Natural killer cell (primary cell): ENCODE measurements at regions not wholly inside any gene's neighbourhood (a gene's known extent, or its start where the extent isn't known, plus 50 kb on each side); places are given as distances from the start of the nearest gene placed in this dataset.
A peak's percentile ranks its signal among the peaks of the same experiment; 100 is the strongest.

ENCODE experiments used
- ATAC-seq, 3 donors: fragments of 150-1000 bp in 2 of 3; fragments of 200-7000 bp in 1 of 3; cut with Tn5 transposase; 1 replicate in 1 of 3; 2 replicates in 2 of 3; pipeline ENCODE4 v1.10.0; 2021; ENCODE audit warnings: mild to moderate bottlenecking in 2 of 3, moderate library complexity in 2 of 3
- DNase-seq, 2 donors: peaks; one replicate each; pipeline versions ENCODE4 v3.0.0 to v3.0.0-alpha.2; 2013 to 2021; ENCODE audit warnings: mixed read lengths in 1 of 2
- H3K27ac ChIP-seq: one replicate; pipeline ENCODE4 v1.5.1; 2013; ENCODE audit warnings: mild to moderate bottlenecking, low read length
- H3K27me3 ChIP-seq: one replicate; pipeline ENCODE4 v1.6.1; 2013; ENCODE audit warnings: low read length; ENCODE audit not compliant: control insufficient read depth, insufficient read depth
- H3K36me3 ChIP-seq: one replicate; pipeline ENCODE4 v1.6.1; 2013; ENCODE audit warnings: low read length; ENCODE audit not compliant: control insufficient read depth, insufficient read depth
- H3K4me1 ChIP-seq: one replicate; pipeline ENCODE4 v1.6.1; 2013; ENCODE audit warnings: low read length; ENCODE audit not compliant: control insufficient read depth, insufficient read depth
- H3K4me3 ChIP-seq: one replicate; pipeline ENCODE4 v1.5.1; 2013; ENCODE audit warnings: low read length
- H3K9me3 ChIP-seq: one replicate; pipeline ENCODE4 v1.6.1; 2013; ENCODE audit warnings: low read length; ENCODE audit not compliant: control insufficient read depth, insufficient read depth
- H3K27ac Mint-ChIP-seq, 2 donors: one replicate each; pipeline ENCODE4 v1.8.0; 2022; ENCODE audit warnings: mild to moderate bottlenecking in 2 of 2, mixed read lengths in 2 of 2, moderate library complexity in 1 of 2
- H3K27me3 Mint-ChIP-seq, 2 donors: one replicate each; pipeline ENCODE4 v1.8.0; 2022; ENCODE audit warnings: low read depth in 2 of 2, mixed read lengths in 2 of 2
- H3K36me3 Mint-ChIP-seq: one replicate; pipeline ENCODE4 v1.8.0; 2022; ENCODE audit warnings: mixed read lengths
- H3K4me1 Mint-ChIP-seq, 2 donors: one replicate each; pipeline ENCODE4 v1.8.0; 2022; ENCODE audit warnings: mixed read lengths in 2 of 2
- H3K4me3 Mint-ChIP-seq: one replicate; pipeline ENCODE4 v1.8.0; 2022; ENCODE audit warnings: mild to moderate bottlenecking, moderate library complexity, mixed read lengths
- H3K9me3 Mint-ChIP-seq, 2 donors: one replicate each; pipeline ENCODE4 v1.8.0; 2022; ENCODE audit warnings: mixed read lengths in 2 of 2
- WGBS: methylation state at CpG from one replicate; pipeline ENCODE4 v1.1.7; 2013; ENCODE audit warnings: missing lambda C conversion rate; ENCODE audit not compliant: insufficient coverage; 5-methylcytosine and 5-hydroxymethylcytosine counted together
- intact Hi-C: fragments of 100-400 bp; cut with micrococcal nuclease; formaldehyde crosslinking; loops from one replicate; pipeline ENCODE4 v1.14.2; 2022
- TF ChIP-seq, protein P1 (sequence below): fragments of 200-600 bp; IDR thresholded peaks from one replicate; pipeline ENCODE4 v1.8.0; 2022; ENCODE audit warnings: antibody characterized with exemption

DNA sequence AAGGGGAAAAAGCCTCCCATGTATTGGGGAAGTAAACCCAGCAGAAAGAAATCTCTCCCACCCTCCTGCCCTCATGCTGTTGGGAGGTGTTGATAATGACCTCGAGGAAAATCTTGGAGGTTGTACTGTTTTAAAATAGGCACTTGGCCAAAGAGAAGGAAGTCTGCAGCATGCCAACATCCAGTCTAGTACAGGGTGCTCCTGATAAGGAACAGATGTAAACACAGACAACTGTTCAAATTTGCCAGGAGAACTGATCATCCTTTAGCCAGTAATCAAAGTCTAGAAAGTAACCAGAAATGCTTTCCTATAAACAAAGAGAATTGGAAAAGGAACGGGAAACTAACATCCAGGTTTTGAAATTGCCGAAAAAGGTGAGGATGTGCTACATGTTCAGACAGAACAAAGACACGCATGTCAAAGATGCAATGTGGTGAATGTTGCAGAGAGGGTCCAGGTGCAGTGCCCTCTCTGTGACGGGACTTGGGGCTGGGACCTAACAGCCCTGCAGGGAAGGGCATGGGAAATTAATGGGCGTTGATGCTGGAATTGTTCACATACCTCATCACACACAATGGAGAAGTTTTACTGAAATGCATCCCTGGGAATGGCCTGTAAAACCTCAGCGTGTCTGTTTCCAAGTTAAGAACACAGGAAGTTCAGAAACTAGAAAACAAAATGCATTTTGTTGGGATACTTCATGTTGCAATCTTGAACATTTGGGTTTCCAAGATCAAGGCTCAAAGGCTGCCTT, 125.7 kb upstream of the RND3 start:
- Mint-ChIP-seq H3K4me3 (no peak overlapping the region), H3K4me1 (no peaks in the 10 kb centered on the region), H3K27me3 (no peaks in the 10 kb centered on the region), H3K27ac (no peak overlapping the region), H3K36me3 (no peaks in the 10 kb centered on the region), H3K9me3 (peaks cover 0 to 4% of the 10 kb centered on the region in 2 donors)
- no peak for ATAC-seq
- no peaks in the 10 kb centered on the region for H3K4me1 ChIP-seq
- no peaks in the 10 kb centered on the region for H3K36me3 ChIP-seq
- intact Hi-C loops, result no loop called here
- no peaks in the 10 kb centered on the region for H3K27me3 ChIP-seq
- no peaks in the 10 kb centered on the region for H3K9me3 ChIP-seq
- TF ChIP-seq, protein P1, sequence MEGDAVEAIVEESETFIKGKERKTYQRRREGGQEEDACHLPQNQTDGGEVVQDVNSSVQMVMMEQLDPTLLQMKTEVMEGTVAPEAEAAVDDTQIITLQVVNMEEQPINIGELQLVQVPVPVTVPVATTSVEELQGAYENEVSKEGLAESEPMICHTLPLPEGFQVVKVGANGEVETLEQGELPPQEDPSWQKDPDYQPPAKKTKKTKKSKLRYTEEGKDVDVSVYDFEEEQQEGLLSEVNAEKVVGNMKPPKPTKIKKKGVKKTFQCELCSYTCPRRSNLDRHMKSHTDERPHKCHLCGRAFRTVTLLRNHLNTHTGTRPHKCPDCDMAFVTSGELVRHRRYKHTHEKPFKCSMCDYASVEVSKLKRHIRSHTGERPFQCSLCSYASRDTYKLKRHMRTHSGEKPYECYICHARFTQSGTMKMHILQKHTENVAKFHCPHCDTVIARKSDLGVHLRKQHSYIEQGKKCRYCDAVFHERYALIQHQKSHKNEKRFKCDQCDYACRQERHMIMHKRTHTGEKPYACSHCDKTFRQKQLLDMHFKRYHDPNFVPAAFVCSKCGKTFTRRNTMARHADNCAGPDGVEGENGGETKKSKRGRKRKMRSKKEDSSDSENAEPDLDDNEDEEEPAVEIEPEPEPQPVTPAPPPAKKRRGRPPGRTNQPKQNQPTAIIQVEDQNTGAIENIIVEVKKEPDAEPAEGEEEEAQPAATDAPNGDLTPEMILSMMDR, result no peak
- no peak for DNase-seq
- H3K4me3 ChIP-seq, result no peak overlapping the region
- no peak overlapping the region for H3K27ac ChIP-seq
- 62% methylated on average over 7 of the region's 7 CpGs for WGBS

- peak in 1 of 2 donors; percentile 3 for DNase-seq
- WGBS, result 61% methylated on average over 5 of the region's 6 CpGs
These were observed 123.3 kb upstream of the RND3 start for GRCh38 chr2:150610670-150611279.

DNA sequence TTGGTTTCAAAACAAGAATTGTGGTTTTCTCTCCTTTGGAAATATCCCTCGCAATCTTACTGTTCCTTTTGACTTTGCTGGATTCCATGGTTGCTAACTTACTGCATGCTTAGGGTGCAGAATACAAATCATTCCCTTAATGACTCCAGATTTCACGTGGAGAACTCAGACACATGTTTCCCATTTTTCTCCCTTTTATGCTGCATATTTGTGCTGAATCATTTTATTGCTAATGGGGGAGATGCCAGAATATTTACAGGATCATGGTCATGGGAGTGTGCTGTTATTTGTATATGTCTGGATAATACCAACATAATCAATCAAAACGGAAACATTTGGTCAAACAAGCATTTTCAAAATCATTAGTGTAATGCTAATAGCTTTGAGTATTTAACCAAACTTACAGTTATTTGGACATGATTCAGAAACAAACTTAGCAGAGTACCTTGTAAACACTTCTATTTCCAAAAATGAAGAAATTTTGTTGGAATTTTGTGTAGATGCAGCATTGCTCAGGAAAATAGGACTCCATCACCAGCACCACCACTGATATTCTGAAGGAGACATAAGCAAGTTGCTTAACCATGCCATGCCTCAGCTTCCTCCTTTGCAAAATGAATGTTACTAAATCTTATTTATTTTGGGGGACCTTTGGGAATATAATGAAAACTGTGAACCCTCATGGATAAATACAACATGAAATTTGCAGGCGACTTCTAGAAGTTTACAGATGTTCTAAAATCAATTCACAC, 122.5 kb upstream of the RND3 start:
- DNase-seq, result no peak
- no peaks in the 10 kb centered on the region for H3K27me3 Mint-ChIP-seq
- Histone ChIP-seq H3K27me3 (no peaks in the 10 kb centered on the region), H3K9me3 (no peaks in the 10 kb centered on the region), H3K27ac (no peak overlapping the region), H3K4me3 (no peak overlapping the region), H3K4me1 (no peaks in the 10 kb centered on the region), H3K36me3 (no peaks in the 10 kb centered on the region)
- H3K4me3 Mint-ChIP-seq, result no peak overlapping the region
- H3K9me3 Mint-ChIP-seq, result no peaks in the 10 kb centered on the region
- TF ChIP-seq, protein P1, result no peak
- ATAC-seq, result no peak
- H3K27ac Mint-ChIP-seq, result no peak overlapping the region
- no peaks in the 10 kb centered on the region for H3K36me3 Mint-ChIP-seq
- 88% methylated on average over 2 of the region's 4 CpGs for WGBS
- intact Hi-C loops, result no loop called here
- H3K4me1 Mint-ChIP-seq, result no peaks in the 10 kb centered on the region

More at GRCh38 chr2:150610670-150611279, 123.3 kb upstream of the RND3 start:
- Mint-ChIP-seq H3K9me3 (no peaks in the 10 kb centered on the region), H3K27ac (no peak overlapping the region), H3K4me3 (no peak overlapping the region), H3K4me1 (no peaks in the 10 kb centered on the region), H3K27me3 (no peaks in the 10 kb centered on the region), H3K36me3 (no peaks in the 10 kb centered on the region)
- H3K4me1 ChIP-seq, result no peaks in the 10 kb centered on the region
- no peaks in the 10 kb centered on the region for H3K27me3 ChIP-seq
- H3K36me3 ChIP-seq, result no peaks in the 10 kb centered on the region
- no peaks in the 10 kb centered on the region for H3K9me3 ChIP-seq
- intact Hi-C loops, result no loop called here
- H3K27ac ChIP-seq, result no peak overlapping the region
- no peak for ATAC-seq
- TF ChIP-seq, protein P1, result no peak
- H3K4me3 ChIP-seq, result no peak overlapping the region
